GM06990 (cell line): ENCODE measurements at regions not wholly inside any gene's neighbourhood (a gene's known extent, or its start where the extent isn't known, plus 50 kb on each side); places are given as distances from the start of the nearest gene placed in this dataset.

Experiments used
- DNase-seq: peaks from one replicate; pipeline ENCODE4 v3.0.0-alpha.2; 2011; ENCODE audit not compliant: insufficient read length; ENCODE audit errors: extremely low read depth
- H3K27me3 ChIP-seq: replicated peaks from 2 replicates; pipeline ENCODE4 v1.6.0; 2011; ENCODE audit warnings: low read length; ENCODE audit not compliant: control insufficient read depth, insufficient read depth
- H3K36me3 ChIP-seq: 2 replicates; pipeline ENCODE4 v1.5.1; 2011; ENCODE audit warnings: low read length; ENCODE audit not compliant: control insufficient read depth, insufficient read depth
- H3K4me3 ChIP-seq: replicated peaks from 2 replicates; pipeline ENCODE4 v1.5.1; 2011; ENCODE audit warnings: low read depth, mild to moderate bottlenecking, control low read depth, low read length
- TF ChIP-seq, protein P1 (sequence below): IDR thresholded peaks from 2 replicates; pipeline ENCODE4 v1.5.1; 2011; ENCODE audit warnings: low read length, control low read depth, mild to moderate bottlenecking, inconsistent platforms; ENCODE audit not compliant: insufficient read depth, poor library complexity, severe bottlenecking

DNA sequence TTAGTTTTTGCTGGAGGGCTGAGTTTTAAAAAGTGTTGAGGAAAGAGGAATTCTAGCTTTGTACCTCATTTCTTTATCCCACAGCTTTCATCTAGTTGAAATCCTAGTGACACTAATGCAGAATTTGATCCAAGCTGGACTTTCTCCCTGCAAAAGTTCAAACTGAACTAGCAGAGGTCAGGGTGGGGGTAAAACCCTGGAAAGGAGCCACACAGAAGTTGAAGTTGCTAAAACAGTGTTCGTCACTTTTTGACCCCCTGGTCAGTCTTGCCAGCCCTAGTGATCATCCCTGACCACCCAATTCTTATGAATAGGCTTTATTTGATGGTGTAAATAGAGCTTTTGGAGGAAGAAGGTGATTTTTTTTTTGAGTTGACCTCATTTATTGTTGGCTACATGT is 390.4 kb downstream of the TMEM38B start:
- TF ChIP-seq, protein P1, sequence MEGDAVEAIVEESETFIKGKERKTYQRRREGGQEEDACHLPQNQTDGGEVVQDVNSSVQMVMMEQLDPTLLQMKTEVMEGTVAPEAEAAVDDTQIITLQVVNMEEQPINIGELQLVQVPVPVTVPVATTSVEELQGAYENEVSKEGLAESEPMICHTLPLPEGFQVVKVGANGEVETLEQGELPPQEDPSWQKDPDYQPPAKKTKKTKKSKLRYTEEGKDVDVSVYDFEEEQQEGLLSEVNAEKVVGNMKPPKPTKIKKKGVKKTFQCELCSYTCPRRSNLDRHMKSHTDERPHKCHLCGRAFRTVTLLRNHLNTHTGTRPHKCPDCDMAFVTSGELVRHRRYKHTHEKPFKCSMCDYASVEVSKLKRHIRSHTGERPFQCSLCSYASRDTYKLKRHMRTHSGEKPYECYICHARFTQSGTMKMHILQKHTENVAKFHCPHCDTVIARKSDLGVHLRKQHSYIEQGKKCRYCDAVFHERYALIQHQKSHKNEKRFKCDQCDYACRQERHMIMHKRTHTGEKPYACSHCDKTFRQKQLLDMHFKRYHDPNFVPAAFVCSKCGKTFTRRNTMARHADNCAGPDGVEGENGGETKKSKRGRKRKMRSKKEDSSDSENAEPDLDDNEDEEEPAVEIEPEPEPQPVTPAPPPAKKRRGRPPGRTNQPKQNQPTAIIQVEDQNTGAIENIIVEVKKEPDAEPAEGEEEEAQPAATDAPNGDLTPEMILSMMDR: no peak
- Histone ChIP-seq H3K27me3 (no peaks in the 10 kb centered on the region), H3K36me3 (no peaks in the 10 kb centered on the region), H3K4me3 (no peak overlapping the region)
- no peak for DNase-seq

DNA sequence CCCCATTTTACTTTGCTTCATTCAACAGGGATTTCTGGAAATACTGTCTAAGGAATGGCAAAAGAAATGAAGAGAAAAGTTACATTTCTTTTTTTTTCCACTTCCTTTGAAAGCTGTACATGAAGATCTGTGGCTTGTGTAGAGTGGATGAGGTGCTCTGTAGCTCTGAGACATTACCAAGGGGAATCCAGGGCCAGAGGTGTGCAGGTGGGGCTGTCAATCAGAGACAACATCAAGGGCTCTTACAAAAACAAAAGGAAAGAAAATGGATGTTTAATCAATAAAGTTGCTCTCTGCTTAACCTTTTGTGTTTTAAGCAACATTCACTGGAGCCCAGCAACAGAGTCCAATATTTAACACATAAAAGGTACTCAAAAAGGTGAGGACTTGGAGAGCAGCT is 391.1 kb downstream of the TMEM38B start:
- Histone ChIP-seq H3K4me3 (no peak overlapping the region), H3K36me3 (no peaks in the 10 kb centered on the region), H3K27me3 (no peaks in the 10 kb centered on the region)
- DNase-seq: no peak
- TF ChIP-seq, protein P1: no peak

DNA sequence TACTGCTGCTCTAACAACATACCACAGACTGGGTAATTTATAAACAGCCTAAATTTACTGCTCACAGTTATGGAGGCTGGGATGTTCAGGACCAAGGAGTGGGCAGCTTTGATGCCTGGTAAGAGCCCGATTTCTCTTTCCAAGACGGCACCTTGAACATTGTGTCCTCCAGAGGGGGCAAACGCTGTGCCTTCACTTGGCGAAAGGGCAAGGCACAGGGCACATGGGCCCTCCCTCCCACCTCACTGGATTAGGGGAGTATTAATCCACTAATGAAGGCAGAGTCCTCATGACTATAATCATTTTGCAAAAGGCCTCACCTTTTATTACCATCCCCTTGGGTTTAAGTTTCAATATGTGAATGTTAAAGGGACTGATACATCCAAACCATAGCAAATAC is 397.7 kb downstream of the TMEM38B start:
- H3K27me3 ChIP-seq: no peaks in the 10 kb centered on the region
- TF ChIP-seq, protein P1: peak; percentile 2
- no peaks in the 10 kb centered on the region for H3K36me3 ChIP-seq
- no peak for DNase-seq
- no peak overlapping the region for H3K4me3 ChIP-seq

DNA sequence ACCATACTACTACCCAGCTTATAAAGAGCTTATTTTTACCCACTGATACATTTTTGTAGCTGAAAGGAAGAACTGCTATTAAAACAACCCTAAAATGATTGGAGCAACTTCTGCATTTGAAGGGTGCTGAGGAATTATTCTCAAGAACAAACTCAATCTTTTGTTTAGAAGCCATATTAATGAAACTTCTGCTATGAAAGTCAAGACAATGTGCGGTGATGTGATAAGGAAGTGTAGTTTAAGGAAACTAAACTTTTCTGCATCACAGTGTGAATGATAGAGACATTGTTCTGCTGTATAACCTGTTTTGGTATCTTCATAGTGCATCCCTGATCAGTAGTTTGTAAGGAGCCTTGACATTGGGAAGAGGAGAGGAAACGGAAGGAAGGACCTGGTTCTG is 408.5 kb downstream of the TMEM38B start:
- no peak for DNase-seq
- no peak overlapping the region for H3K4me3 ChIP-seq
- TF ChIP-seq, protein P1: no peak
- H3K36me3 ChIP-seq: no peaks in the 10 kb centered on the region
- no peaks in the 10 kb centered on the region for H3K27me3 ChIP-seq

DNA sequence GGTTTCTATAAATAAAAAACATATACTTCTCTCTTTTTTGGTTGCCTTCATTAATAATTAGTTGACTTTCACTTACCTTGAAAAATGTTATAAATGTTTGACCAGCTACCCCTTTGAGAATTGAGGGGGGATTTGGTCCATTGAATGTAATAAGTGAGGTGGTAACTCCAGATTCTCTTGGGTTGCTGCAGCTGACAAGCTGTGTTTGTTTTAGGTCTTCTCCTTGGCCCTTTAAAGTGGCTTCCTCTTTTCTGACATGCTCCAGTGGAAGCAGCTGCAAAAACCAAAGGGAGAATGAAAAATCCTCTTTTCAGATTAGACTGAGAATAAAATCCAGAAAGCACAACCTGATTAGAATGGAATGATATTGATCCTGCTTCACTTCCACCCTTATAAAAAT is 410.5 kb downstream of the TMEM38B start:
- no peaks in the 10 kb centered on the region for H3K27me3 ChIP-seq
- no peak for DNase-seq
- H3K4me3 ChIP-seq: no peak overlapping the region
- H3K36me3 ChIP-seq: no peaks in the 10 kb centered on the region
- TF ChIP-seq, protein P1: no peak

DNA sequence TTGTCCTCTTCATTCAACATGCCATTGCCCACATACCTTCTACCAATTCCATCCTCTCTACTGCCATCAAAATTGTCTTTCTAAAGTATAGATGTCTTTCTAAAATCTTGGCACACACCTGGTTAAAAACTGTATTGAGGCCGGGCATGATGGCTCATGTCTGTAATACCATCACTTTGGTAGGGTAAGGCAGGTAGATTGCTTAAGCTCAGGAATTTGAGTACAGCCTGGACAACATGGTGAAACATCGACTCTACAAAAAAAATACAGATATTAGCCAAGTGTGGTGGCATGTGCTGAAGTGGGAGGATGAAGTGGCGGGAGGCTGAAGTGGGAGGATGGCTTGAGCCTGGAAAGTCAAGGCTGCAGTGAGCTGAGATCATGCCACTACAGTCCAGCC is 412.1 kb downstream of the TMEM38B start:
- TF ChIP-seq, protein P1: no peak
- Histone ChIP-seq H3K4me3 (no peak overlapping the region), H3K36me3 (no peaks in the 10 kb centered on the region), H3K27me3 (no peaks in the 10 kb centered on the region)
- no peak for DNase-seq
